MM.1S (cell line): ENCODE measurements at regions not wholly inside any gene's neighbourhood (a gene's known extent, or its start where the extent isn't known, plus 50 kb on each side); places are given as distances from the start of the nearest gene placed in this dataset.

ENCODE experiments used
- DNase-seq: peaks from one replicate; pipeline ENCODE4 v3.0.0-alpha.2; 2015
- H2AFZ ChIP-seq: fragments of 300-600 bp; sonication (generic); 2 replicates; pipeline ENCODE4 v1.6.0; 2016; ENCODE audit warnings: antibody characterized with exemption, low read length
- H3F3A ChIP-seq: fragments of 300-600 bp; sonication (generic); 2 replicates; pipeline ENCODE4 v1.6.1; 2016; ENCODE audit warnings: mild to moderate bottlenecking, antibody characterized with exemption, low read length, moderate library complexity, mixed read lengths; ENCODE audit not compliant: insufficient read depth
- H3K27ac ChIP-seq: fragments of 300-600 bp; sonication (generic); 2 replicates; pipeline ENCODE4 v1.5.1; 2016; ENCODE audit warnings: mild to moderate bottlenecking, low read length
- H3K27me3 ChIP-seq: fragments of 300-600 bp; sonication (generic); replicated peaks from 2 replicates; pipeline ENCODE4 v1.6.0; 2016; ENCODE audit warnings: low read length; ENCODE audit not compliant: insufficient read depth
- H3K36me3 ChIP-seq: fragments of 300-600 bp; sonication (generic); replicated peaks from 2 replicates; pipeline ENCODE4 v1.6.1; 2016; ENCODE audit warnings: mild to moderate bottlenecking, low read length, mixed read lengths; ENCODE audit not compliant: insufficient read depth
- H3K4me1 ChIP-seq: fragments of 300-600 bp; sonication (generic); 2 replicates; pipeline ENCODE4 v1.6.1; 2016; ENCODE audit warnings: low read length, mixed read lengths
- H3K4me2 ChIP-seq: fragments of 300-600 bp; sonication (generic); 2 replicates; pipeline ENCODE4 v1.6.0; 2016; ENCODE audit warnings: low read depth, low read length
- H3K4me3 ChIP-seq: fragments of 300-600 bp; sonication (generic); 2 replicates; pipeline ENCODE4 v1.5.1; 2016; ENCODE audit warnings: low read length, mixed read lengths
- H3K79me2 ChIP-seq: fragments of 300-600 bp; sonication (generic); 2 replicates; pipeline ENCODE4 v1.6.1; 2016; ENCODE audit warnings: mixed run types, low read length, mixed read lengths
- H3K9ac ChIP-seq: fragments of 300-600 bp; sonication (generic); 2 replicates; pipeline ENCODE4 v1.6.1; 2016; ENCODE audit warnings: low read length, mixed read lengths
- H3K9me2 ChIP-seq: fragments of 300-600 bp; sonication (generic); replicated peaks from 2 replicates; pipeline ENCODE4 v1.6.1; 2016; ENCODE audit warnings: mild to moderate bottlenecking, low read length, mixed read lengths; ENCODE audit not compliant: insufficient read depth
- H3K9me3 ChIP-seq: fragments of 300-600 bp; sonication (generic); replicated peaks from 2 replicates; pipeline ENCODE4 v1.6.1; 2016; ENCODE audit warnings: mild to moderate bottlenecking, low read length, mixed read lengths; ENCODE audit not compliant: insufficient read depth
- H4K20me1 ChIP-seq: fragments of 300-600 bp; sonication (generic); 2 replicates; pipeline ENCODE4 v1.6.1; 2016; ENCODE audit warnings: mild to moderate bottlenecking, low read length, moderate library complexity, mixed read lengths; ENCODE audit not compliant: insufficient read depth
- EZH2 ChIP-seq: fragments of 300-600 bp; sonication (generic); optimal IDR thresholded peaks from 2 replicates; pipeline ENCODE3; 2017; ENCODE audit warnings: low read depth, mild to moderate bottlenecking, antibody characterized with exemption, low read length, mixed read lengths
- EZH2phosphoT487 ChIP-seq: fragments of 300-600 bp; sonication (generic); IDR thresholded peaks from 2 replicates; pipeline ENCODE4 v1.6.1; 2018; ENCODE audit warnings: antibody characterized with exemption, low read length
- TF ChIP-seq, protein P1 (sequence below): fragments of 300-600 bp; sonication (generic); IDR thresholded peaks from 2 replicates; pipeline ENCODE4 v1.5.1; 2016; ENCODE audit warnings: antibody characterized with exemption, low read length, mixed read lengths

DNA sequence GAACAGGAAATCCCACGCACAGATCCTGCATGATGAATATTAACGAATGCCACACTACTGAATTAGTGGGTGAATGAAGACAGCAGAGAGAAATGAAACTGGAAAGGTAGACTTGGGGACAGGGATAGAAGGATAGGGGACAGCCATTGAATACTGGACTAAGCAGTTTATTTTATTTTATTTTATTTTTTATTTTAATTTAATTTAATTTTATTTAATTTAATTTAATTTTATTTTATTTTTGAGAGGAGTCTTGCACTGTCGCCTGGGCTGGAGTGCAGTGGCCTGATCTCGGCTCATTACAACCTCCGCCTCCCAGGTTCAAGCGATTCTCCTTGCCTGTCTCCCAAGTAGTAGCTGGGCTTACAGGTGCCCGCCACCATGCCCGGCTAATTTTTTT is 385.2 kb downstream of the GPAT3 start:
- Histone ChIP-seq H2AFZ (no peak overlapping the region), H3K27me3 (no peaks in the 10 kb centered on the region), H3K27ac (no peak overlapping the region), H4K20me1 (no peaks in the 10 kb centered on the region), H3K9me2 (no peaks in the 10 kb centered on the region), H3K9ac (no peak overlapping the region), H3K36me3 (no peaks in the 10 kb centered on the region), H3K4me2 (no peak overlapping the region), H3K4me1 (no peaks in the 10 kb centered on the region), H3K4me3 (no peak overlapping the region), H3K79me2 (no peaks in the 10 kb centered on the region), H3F3A (no peaks in the 10 kb centered on the region), H3K9me3 (no peaks in the 10 kb centered on the region)
- DNase-seq, result no peak
- TF ChIP-seq, protein P1, sequence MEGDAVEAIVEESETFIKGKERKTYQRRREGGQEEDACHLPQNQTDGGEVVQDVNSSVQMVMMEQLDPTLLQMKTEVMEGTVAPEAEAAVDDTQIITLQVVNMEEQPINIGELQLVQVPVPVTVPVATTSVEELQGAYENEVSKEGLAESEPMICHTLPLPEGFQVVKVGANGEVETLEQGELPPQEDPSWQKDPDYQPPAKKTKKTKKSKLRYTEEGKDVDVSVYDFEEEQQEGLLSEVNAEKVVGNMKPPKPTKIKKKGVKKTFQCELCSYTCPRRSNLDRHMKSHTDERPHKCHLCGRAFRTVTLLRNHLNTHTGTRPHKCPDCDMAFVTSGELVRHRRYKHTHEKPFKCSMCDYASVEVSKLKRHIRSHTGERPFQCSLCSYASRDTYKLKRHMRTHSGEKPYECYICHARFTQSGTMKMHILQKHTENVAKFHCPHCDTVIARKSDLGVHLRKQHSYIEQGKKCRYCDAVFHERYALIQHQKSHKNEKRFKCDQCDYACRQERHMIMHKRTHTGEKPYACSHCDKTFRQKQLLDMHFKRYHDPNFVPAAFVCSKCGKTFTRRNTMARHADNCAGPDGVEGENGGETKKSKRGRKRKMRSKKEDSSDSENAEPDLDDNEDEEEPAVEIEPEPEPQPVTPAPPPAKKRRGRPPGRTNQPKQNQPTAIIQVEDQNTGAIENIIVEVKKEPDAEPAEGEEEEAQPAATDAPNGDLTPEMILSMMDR, result no peak
- no peak for TF ChIP-seq EZH2
- no peak for TF ChIP-seq EZH2phosphoT487

DNA sequence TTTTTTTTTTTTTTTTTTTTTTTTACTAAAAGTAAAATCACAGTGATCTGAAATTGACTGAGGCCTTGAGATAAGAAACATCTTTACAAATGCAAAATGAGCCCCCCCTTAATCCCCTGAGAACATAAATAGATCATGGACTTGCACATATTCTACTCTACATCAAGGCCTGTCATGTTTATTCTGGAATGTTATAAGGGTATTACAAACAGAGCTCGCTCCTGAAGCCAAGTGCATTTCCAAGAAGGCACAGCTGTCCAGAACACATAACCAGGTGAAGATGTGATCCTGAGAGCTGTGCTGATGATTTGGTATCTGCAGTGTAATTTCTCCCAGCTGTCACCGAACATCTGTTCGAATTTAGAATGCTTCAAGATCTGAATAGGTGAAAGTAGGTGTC is 384.5 kb downstream of the GPAT3 start:
- Histone ChIP-seq H3K79me2 (no peaks in the 10 kb centered on the region), H3K36me3 (no peaks in the 10 kb centered on the region), H3K4me1 (no peaks in the 10 kb centered on the region), H3F3A (no peaks in the 10 kb centered on the region), H2AFZ (no peak overlapping the region), H3K9me3 (no peaks in the 10 kb centered on the region), H3K9ac (no peak overlapping the region), H4K20me1 (no peaks in the 10 kb centered on the region), H3K27me3 (no peaks in the 10 kb centered on the region), H3K4me2 (no peak overlapping the region), H3K4me3 (no peak overlapping the region), H3K9me2 (no peaks in the 10 kb centered on the region), H3K27ac (no peak overlapping the region)
- TF ChIP-seq EZH2phosphoT487 (no peak), EZH2 (no peak)
- TF ChIP-seq, protein P1, result no peak
- DNase-seq, result no peak

DNA sequence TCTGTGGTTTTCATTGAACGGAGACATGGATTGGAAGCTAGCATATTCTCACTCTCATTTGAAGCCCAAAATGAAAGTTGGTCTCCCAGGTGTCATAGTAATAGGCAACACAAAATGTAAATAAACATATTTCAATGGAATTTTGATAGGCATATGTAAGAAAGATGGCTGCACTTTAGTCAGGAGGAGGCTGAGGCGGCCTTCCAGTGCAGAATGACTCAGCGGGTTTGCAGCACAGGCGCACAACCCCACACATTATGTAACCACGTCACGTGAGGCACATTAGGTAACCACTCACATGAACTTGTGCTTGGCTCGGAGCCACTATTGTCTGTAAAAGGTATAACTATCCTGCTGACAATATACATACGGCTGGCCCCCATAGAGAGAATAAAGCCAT is 381.7 kb downstream of the GPAT3 start:
- Histone ChIP-seq H3K9me2 (no peaks in the 10 kb centered on the region), H3K4me3 (no peak overlapping the region), H3K27ac (no peak overlapping the region), H3K79me2 (no peaks in the 10 kb centered on the region), H3K9me3 (no peaks in the 10 kb centered on the region), H3K27me3 (no peaks in the 10 kb centered on the region), H4K20me1 (no peaks in the 10 kb centered on the region), H3F3A (no peaks in the 10 kb centered on the region), H3K36me3 (no peaks in the 10 kb centered on the region), H3K4me1 (no peaks in the 10 kb centered on the region), H3K4me2 (no peak overlapping the region), H2AFZ (no peak overlapping the region), H3K9ac (no peak overlapping the region)
- DNase-seq, result no peak
- TF ChIP-seq, protein P1, result no peak
- TF ChIP-seq EZH2 (no peak), EZH2phosphoT487 (no peak)
